Esophagus muscularis mucosa (tissue), 3 donors: ENCODE measurements at regions not wholly inside any gene's neighbourhood (a gene's known extent, or its start where the extent isn't known, plus 50 kb on each side); places are given as distances from the start of the nearest gene placed in this dataset.

ENCODE experiments used
- CTCF ChIP-seq, 3 experiments: fragments of 200-600 bp in 2 of 3; fragments of 450-650 bp in 1 of 3; sonication (generic) in 2 of 3; IDR thresholded peaks; one replicate each; pipeline ENCODE4 v1.5.1; 2017 to 2019; ENCODE audit warnings: antibody characterized with exemption in 3 of 3, mild to moderate bottlenecking in 2 of 3, moderate library complexity in 1 of 3
- POLR2A ChIP-seq: fragments of 450-650 bp; IDR thresholded peaks from one replicate; pipeline ENCODE4 v1.6.1; 2017; ENCODE audit warnings: antibody characterized with exemption, moderate library complexity, mild to moderate bottlenecking, low read depth
- POLR2AphosphoS5 ChIP-seq, 2 donors: sonication (generic); formaldehyde crosslinking; IDR thresholded peaks; one replicate each; pipeline ENCODE4 v1.6.1; 2017; ENCODE audit warnings: antibody characterized with exemption in 2 of 2

DNA sequence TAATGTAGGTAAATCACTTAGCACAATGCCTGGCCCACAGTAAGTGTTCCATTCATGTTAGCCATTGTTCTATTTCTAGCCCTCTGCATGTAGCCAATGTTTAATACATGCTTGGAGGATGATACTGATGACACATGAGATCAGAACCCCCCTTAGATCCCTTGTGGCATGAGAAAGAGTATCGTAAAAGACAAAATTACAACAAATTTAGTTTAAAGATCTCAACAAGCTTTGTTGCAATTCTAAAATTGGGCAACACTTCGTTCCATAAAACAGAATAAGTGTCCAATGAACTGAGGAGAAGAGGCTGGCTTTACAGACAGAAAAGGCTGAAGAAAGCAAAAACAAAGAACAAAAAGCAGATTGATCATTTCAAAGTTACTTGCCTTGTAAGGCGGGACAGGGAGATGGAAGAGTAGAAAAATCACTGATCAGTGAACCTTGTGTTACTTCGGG is 148.7 kb upstream of the SLC1A4 start:
- TF ChIP-seq POLR2A = no peak
- peak in 1 of 2 donors; percentile 15 for TF ChIP-seq POLR2AphosphoS5 (IDR thresholded peaks at IDR 0.05)
- TF ChIP-seq CTCF (IDR thresholded peaks at IDR 0.05) = no peak
